ENCODE measurements at regions not wholly inside any gene's neighbourhood (a gene's known extent, or its start where the extent isn't known, plus 50 kb on each side); places are given as distances from the start of the nearest gene placed in this dataset.

GRCh38 chr15:38658431-38658830 is 93.8 kb upstream of the RASGRP1 start:
- no peak for DNase-seq
- Histone ChIP-seq H3K9ac (ENCODE audit: insufficient read depth, low read length, poor library complexity, severe bottlenecking) (no peak overlapping the region), H3K36me3 (replicated peaks in 1 of 2; ENCODE audit: control insufficient read depth in 1 of 2, insufficient read depth in 2 of 2, low read length in 2 of 2) (no peaks in the 10 kb centered on the region), H3K4me3 (replicated peaks in 1 of 3; ENCODE audit: low read depth in 2 of 3, low read length in 3 of 3) (no peak overlapping the region), H3K27ac (ENCODE audit: low read depth in 1 of 2, low read length in 2 of 2) (no peak overlapping the region), H3K4me2 (replicated peaks; ENCODE audit: extremely low read depth, low read length, poor library complexity, severe bottlenecking) (no peak overlapping the region), H3K27me3 (ENCODE audit: control insufficient read depth in 2 of 2, insufficient read depth in 2 of 2, low read length in 2 of 2) (no peaks in the 10 kb centered on the region), H3K4me1 (ENCODE audit: control insufficient read depth in 1 of 2, insufficient read depth in 2 of 2, low read length in 2 of 2) (peaks cover 20 to 26% of the 10 kb centered on the region in 2 donors), H4K20me1 (ENCODE audit: insufficient read depth, low read length) (no peaks in the 10 kb centered on the region), H3K9me3 (replicated peaks in 1 of 2; ENCODE audit: control insufficient read depth in 1 of 2, insufficient read depth in 1 of 2, low read length in 2 of 2) (no peaks in the 10 kb centered on the region), H2AFZ (ENCODE audit: insufficient read depth, low read depth, low read length, poor library complexity, severe bottlenecking) (no peak overlapping the region), H3K79me2 (ENCODE audit: insufficient read depth, low read length) (no peaks in the 10 kb centered on the region)
- intact Hi-C loops (cut with micrococcal nuclease), result no loop called here
- H3K4me1 Mint-ChIP-seq, result peaks cover 35% of the 10 kb centered on the region
- H3K4me3 Mint-ChIP-seq, result no peak overlapping the region
- H3K9me3 Mint-ChIP-seq, result peaks cover 0 to 1% (median 0%) of the 10 kb centered on the region in 7 donors
- peaks cover 0 to 3% (median 1%) of the 10 kb centered on the region in 3 donors for H3K27me3 Mint-ChIP-seq (ENCODE audit: low read depth in 3 of 3)
- no peak for TF ChIP-seq CTCF (IDR thresholded peaks at IDR 0.05)
- no peak overlapping the region for H3K27ac Mint-ChIP-seq
- H3K36me3 Mint-ChIP-seq, result no peaks in the 10 kb centered on the region
- WGBS (ENCODE audit: insufficient coverage), result 93% methylated on average over 2 of the region's 5 CpGs

- no peak overlapping the region for H3K4me3 Mint-ChIP-seq
Measured at GRCh38 chr15:38660738-38661137, 96.1 kb upstream of the RASGRP1 start.

More at GRCh38 chr15:38660738-38661137, 96.1 kb upstream of the RASGRP1 start:
- Mint-ChIP-seq H3K9me3 (peaks cover 0 to 1% (median 0%) of the 10 kb centered on the region in 7 donors), H3K27me3 (ENCODE audit: low read depth in 3 of 3) (peaks cover 0 to 3% (median 0%) of the 10 kb centered on the region in 3 donors), H3K4me1 (peaks cover 35% of the 10 kb centered on the region), H3K36me3 (no peaks in the 10 kb centered on the region), H3K27ac (peak overlapping the region in 3 of 7 donors; percentile 27 to 70 (median 64))
- Histone ChIP-seq H2AFZ (ENCODE audit: insufficient read depth, low read depth, low read length, poor library complexity, severe bottlenecking) (no peak overlapping the region), H3K9me3 (replicated peaks in 1 of 2; ENCODE audit: control insufficient read depth in 1 of 2, insufficient read depth in 1 of 2, low read length in 2 of 2) (no peaks in the 10 kb centered on the region), H3K27ac (ENCODE audit: low read depth in 1 of 2, low read length in 2 of 2) (no peak overlapping the region), H3K36me3 (replicated peaks in 1 of 2; ENCODE audit: control insufficient read depth in 1 of 2, insufficient read depth in 2 of 2, low read length in 2 of 2) (no peaks in the 10 kb centered on the region), H3K4me3 (replicated peaks in 1 of 3; ENCODE audit: low read depth in 2 of 3, low read length in 3 of 3) (no peak overlapping the region), H3K27me3 (ENCODE audit: control insufficient read depth in 2 of 2, insufficient read depth in 2 of 2, low read length in 2 of 2) (no peaks in the 10 kb centered on the region), H3K4me2 (replicated peaks; ENCODE audit: extremely low read depth, low read length, poor library complexity, severe bottlenecking) (no peak overlapping the region), H4K20me1 (ENCODE audit: insufficient read depth, low read length) (no peaks in the 10 kb centered on the region), H3K79me2 (ENCODE audit: insufficient read depth, low read length) (no peaks in the 10 kb centered on the region), H3K9ac (ENCODE audit: insufficient read depth, low read length, poor library complexity, severe bottlenecking) (no peak overlapping the region), H3K4me1 (ENCODE audit: control insufficient read depth in 1 of 2, insufficient read depth in 2 of 2, low read length in 2 of 2) (peaks cover 20 to 26% of the 10 kb centered on the region in 2 donors)
- peak in 2 of 3 donors; percentile 6 to 51 for DNase-seq
- TF ChIP-seq CTCF (IDR thresholded peaks at IDR 0.05), result no peak
- no CpG with 5 or more reads among the region's 1 CpG for WGBS (ENCODE audit: insufficient coverage)
- intact Hi-C loops (cut with micrococcal nuclease), result no loop called here
